GM21390 (cell line): ENCODE measurements at regions not wholly inside any gene's neighbourhood (a gene's known extent, or its start where the extent isn't known, plus 50 kb on each side); places are given as distances from the start of the nearest gene placed in this dataset.

Experiments
- ATAC-seq: cut with Tn5 transposase; IDR thresholded peaks from one replicate; pipeline ENCODE4 v1.9.1; 2021; ENCODE audit not compliant: unreplicated experiment

DNA sequence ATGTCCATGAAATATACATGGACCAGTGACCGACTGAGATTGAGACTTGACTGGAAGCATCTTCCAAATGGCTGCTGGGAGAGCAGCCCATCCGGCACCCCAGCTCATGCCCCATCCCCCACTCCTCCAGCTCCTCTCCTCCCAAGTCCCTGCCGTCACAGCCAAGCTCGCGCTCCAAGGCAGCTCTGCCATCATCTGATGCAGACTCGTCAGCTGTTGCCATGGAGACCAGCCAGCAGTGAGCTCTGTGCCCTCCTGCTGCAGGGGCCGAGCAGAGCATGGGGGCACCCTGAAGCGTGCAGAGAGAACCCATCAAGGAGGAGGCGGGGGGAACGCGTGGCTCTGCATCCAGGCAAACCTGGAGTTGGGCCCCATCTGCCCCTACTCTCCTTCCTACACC is 74.5 kb upstream of the TNRC6C start:
- no peak for ATAC-seq

GRCh38 chr17:77884967-77885641 is 73.4 kb upstream of the TNRC6C start:
- no peak for ATAC-seq

GRCh38 chr17:77885678-77886386 is 72.7 kb upstream of the TNRC6C start:
- ATAC-seq = no peak

DNA sequence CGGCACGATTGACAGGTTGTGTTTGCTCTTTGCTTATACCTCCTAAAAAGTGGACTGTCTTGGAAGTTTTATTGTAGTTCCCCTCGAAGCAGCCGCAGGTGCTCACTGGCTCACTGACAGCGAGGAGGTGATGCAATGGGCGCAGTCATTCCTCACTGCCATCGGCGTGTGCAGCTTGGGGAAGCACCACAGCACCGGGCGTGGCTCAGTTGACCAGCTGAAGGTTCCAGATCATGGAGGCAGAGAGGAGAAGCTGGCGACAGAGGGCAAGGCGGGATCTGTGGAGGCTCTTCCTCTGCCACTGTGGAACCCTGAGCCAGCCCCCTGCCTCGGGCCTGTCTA is 72.1 kb upstream of the TNRC6C start:
- no peak for ATAC-seq

GRCh38 chr17:77887110-77887463 is 71.4 kb upstream of the TNRC6C start:
- no peak for ATAC-seq

DNA sequence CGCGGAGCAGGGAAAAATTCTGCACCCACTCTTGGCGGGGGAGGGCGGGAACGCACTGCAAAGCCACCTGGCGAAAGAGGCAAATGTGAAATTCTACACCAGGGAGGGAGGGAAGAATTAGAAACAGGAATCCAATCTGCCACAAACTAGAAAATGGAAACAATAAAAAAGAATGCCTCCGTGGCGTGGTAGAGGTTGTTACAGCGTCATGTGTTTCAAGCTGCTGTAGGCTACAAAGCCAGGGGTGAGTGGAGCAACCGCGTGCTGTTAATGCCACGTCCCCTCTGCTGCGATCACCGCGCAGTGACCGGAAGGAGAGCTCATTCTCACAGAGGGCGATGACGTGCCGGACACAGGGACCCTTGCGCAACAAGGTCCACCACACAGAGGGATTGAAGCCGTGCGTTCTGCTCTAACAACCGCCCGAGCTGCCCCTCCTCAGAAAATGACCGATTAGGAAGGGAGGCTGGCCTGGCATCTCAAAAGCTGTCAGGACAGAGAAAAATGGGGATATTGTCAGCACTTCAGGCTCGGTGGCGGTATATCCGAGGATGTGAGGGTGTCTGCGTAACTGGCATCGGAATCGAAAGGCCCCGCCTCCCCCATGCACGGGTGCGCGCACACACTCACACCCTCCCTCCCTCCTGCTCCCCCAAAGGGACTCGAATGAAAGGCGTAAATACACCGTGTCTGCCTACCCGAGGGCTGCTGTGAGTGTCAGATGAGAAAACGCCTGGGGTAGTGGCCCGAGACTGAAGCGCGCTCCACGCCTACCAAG is 70.8 kb upstream of the TNRC6C start:
- ATAC-seq = no peak

DNA sequence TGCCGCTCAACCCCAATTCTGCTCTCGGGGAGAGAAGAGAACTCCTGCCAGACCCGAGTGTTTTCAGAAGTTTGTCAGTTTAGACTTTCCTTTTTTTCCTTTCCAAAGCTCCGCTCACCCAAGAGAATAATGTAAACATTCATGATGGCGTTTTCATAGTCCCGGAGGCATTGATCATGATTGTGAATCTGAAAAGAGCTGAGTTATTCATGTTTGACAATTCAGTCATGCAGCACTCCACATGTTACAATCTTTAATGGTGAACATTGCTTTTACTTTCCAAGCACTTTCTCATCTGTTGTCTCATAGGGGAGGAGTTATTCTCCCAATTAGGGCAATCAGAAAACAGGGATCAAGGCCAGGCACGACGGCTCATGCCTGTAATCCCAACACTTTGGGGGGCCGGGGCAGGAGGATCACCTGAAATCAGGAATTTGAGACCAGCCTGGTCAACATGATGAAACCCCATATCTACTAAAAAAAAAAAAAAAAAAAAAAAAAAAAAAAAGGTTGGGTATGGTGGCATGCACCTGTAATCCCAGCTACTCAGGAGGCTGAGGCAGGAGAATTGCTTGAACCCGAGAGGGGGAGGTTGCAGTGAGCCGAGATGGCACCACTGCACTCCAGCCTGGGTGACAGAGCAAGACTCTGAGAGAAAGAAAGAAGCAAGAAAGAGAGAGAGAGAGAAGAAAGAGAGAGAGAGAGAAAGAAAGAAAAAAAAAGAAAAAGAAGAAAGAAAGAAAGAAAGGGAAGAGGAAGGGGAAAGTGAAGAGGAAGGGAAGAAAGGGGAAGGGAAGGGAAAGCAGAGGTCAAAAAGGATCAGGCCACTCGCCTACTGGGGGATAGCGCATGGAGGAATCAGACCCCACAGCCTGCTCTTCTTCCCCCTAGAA is 70.0 kb upstream of the TNRC6C start:
- no peak for ATAC-seq

DNA sequence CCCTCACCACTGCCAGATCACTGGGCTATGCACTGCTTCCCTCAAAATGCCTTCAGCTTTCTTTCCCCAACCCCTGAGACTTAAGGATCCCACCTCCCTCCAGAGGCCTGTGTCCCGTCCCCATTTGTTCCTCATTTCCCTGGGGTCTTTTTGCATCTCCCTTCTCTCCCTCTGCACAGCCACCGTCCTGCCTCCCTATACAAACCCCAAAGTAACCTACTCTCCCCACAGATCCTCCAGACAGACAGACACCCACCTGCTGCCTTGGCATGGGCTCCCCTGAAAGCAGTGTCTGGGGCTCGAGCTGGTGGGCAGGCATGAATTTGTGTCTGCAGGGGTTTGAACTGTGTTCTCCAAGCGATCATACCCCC is 69.4 kb upstream of the TNRC6C start:
- ATAC-seq = no peak

GRCh38 chr17:77889866-77890760 is 68.4 kb upstream of the TNRC6C start:
- ATAC-seq = no peak

- ATAC-seq = no peak
These were observed 67.7 kb upstream of the TNRC6C start for GRCh38 chr17:77890771-77891170.

DNA sequence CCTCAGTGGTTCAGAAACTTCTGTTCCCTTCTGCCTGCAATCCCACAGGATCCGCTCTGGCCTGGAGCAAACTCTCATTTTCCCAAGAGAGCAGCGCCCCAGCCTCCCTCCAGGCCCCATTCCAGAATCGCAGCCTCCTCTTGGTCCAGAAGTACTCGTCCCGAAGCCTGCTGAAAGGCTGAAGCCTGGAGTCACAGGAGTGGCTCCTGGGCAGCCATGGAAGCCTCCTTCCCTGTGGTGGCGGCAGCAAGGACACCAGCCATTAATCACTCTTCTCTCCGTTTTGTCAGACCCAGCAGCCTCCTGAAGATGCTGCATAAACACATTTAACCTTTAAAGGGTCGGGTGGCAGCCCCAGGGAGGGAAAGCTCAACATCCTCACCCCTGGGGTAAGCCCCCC is 66.9 kb upstream of the TNRC6C start:
- ATAC-seq = no peak

GRCh38 chr17:77892031-77892430 is 66.5 kb upstream of the TNRC6C start:
- no peak for ATAC-seq

DNA sequence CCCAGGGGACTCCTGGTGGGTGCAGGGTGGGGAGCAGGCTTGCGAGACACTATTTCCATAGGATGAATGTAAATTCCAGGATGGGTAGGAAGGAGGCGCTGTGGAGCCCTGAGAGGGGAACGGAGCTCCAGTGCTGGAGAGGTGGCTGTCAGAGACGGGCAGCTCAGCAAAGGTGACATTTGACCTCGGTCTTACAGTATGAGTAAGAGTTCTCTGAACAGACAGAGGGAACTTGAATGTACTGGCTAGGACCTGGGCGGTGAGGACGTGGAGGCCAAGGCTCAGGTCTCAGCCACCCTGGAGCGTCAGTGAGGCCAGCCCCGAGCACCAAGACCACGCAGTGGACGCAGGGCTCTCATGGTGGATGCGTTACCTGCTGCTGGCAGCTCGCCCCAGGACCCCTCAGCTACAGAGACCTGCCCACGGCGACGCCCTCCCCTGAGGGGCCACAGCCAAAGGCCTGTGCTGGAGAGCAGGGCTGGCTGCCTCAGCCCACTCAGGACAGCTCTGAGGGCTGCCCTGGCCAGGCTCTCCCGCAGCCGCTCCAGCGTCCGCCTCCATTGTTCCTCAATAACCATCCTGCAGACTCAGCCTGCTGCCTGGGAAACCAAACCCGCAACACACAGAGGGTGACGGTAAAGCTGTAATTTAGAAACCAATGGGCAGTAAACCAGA is 65.9 kb upstream of the TNRC6C start:
- no peak for ATAC-seq

DNA sequence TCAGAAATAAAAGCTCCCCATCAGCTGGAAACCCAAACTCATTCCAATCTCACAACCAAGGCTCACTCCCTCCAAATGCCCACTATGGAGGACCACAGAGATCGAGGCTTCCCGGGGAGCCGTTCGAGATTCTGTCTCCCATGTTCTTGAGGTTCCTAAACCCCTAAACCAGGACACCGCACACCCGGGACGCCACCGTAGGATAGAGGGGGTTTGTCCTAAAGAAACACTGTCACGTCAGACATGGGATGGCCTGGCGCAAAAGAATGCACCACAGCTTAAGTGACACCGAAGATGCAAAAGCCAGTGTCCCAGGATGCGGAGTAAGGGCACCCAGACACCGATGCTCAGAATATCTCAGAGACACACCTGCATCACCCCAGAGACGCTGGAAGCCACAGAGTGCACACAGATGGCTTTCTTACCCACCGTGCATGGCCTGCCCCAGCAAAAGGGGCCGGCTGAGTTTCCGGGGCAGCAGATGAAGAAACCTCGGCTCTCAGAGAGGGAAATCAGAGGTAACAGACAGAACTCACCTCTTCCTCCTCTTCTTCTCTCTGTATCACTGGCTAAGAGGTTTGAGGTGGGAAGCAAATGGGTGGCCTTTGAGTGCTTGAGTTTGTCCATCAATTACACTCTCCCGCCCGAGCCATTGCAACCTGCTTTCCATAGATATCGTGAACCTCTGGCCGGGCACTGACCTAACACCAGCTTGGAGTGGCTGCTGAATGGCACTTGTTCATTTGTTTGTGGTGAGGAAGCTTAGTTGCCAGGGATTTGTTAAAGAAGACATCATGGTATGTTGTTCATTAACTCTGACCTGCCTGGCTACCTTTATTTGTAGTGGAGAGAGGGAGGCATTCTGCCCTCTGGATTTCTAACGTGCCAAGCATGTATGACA is 65.1 kb upstream of the TNRC6C start:
- ATAC-seq = no peak

- no peak for ATAC-seq
These were observed 64.2 kb upstream of the TNRC6C start for GRCh38 chr17:77894126-77894956.

DNA sequence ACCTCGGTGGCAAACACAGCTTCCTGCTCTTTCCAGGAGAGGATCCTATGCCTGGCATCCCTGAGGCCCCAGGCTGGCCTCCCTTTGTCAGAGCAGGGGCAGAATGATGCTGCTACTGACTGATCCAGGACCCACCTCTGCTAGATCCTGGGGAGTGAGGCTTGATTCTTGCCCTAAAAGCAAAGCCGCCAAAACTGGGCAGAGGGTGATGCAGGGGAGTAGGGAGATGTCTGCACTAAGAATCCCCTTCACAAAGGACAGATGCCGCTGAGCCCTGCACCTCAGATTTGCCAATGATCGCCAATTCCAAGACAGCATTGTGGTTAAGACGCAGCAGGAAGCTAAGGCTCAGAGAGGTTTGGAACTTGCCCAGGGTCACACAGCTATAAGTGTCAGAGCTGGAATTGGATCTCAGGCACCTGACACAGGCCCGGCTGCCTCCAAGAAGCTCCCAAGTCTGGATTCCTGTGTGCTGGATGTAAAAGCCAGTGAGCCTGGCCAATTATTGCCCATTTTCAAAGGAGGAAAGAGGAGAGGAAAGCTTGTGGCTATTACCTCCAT is 60.7 kb upstream of the TNRC6C start:
- no peak for ATAC-seq
